Limb (tissue), 2 donors: ENCODE measurements at regions not wholly inside any gene's neighbourhood (a gene's known extent, or its start where the extent isn't known, plus 50 kb on each side); places are given as distances from the start of the nearest gene placed in this dataset.

Source experiments
- DNase-seq, 2 donors: peaks; one replicate each; pipeline ENCODE4 v3.0.0-alpha.2; 2016; ENCODE audit errors: extremely low spot score in 2 of 2

DNA sequence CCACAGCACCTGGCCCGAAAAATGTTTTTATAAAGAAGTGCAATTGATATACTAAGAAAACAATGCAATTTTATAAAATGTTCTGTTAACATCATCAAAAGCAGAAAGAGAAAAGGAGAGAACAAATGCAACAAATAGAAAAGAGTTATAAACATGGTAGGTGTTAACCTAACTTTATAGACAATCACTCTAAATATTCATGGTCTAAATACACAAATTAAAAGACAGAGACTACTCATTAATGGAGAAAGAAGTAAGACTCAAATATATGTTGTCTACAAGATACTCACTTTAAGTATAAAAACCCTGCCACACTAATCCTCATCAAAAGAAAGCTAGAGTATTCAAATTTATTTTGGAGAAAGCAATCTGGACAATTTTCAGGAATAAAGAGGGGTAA, 425.3 kb upstream of the ANKRD30A start:
- DNase-seq, result no peak

DNA sequence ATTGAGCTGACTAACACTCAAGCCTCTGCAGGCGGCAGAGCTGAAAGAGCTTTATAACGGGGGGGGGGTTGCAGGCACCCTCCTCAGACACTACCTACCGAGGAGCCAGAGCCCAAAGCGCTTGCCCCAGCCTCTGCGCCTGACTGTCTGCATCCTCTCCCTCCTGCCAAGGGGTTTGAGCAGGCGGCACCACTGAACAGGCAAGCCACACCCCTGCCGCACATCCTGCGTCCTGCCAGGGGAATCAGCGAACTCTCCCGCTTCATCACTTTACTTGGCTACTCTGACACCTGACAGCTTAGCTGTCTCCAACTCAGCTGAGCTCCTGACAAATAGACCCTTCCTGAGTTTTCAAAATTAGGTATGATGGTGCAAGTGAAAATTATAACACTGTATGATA, 432.6 kb upstream of the ANKRD30A start:
- DNase-seq, result no peak

DNA sequence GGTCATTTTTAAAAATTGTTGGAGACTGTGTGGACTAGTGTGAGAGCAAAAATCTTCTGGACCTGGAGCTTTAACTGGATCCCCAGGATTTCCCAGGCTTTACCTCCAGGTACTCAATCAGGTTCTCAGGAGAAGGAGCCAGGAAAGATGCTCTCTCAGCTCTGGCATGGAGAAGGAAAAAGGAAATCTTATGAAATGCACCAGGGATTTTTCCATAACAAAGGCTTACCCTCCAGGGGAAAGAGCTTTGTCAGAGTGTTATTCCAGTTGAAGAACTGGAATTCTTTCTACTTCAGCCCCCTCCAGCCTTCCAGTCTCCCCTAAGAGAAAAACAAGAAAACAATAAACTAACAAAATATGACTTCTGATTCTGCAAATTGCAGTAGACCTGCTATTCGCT, 436.7 kb upstream of the ANKRD30A start:
- DNase-seq, result no peak

DNA sequence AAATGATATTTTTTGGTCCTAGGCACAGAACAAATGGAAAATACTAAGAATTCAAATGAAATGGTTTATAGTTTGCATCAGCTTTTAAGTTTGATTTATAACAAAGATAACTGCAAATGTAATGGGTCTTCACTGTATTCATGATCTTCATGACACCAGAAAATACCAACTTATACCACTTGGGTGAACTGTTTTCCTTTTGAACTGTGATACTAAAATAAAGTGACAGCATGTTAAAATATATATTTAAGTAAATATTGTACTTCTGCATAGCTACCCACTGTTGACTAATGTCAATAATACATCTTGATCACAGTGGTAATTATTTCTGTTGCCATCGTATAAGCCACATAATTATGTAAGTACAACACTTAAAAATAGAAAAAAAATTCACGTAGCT, 442.0 kb upstream of the ANKRD30A start:
- no peak for DNase-seq

DNA sequence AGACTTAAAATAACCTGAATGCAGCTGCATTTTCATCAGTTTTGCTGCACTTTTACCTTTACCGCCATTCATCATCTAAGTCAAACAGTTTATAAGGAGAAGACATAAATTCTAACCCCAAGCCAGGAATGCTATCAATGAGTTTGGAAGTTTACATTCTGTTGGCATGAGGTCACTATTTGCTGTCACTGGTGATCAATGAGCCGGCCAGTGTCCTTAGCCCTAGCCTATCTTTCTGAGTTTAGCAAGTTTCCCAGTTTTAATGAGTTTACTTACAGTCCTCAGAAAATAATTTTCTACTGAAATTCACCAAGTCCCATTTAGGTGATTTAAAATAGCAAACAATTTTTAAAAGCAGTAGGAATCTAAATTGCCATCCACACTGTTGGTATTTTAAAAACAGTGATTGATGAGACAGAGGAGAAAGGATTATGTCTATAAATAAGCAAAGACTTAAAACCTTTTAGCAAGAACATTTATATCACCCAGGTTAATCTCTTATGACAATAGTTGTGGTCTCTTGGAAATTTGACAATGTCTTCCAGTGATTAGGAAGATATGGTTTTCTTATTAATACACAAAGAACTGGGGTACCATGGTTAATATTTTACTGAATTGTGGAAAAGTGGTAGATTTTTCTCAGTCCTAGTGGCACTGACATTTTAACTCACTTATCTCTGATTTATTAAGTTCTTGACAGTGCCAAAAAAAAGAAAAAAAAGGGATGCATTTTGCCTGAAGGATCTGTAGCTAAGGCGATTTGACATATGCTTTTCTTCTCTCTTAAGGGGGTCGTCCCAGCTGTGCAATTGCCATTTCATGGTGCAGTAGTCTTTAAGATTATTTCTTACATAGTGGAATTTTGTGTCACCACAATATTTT, 443.4 kb upstream of the ANKRD30A start:
- DNase-seq, result no peak

DNA sequence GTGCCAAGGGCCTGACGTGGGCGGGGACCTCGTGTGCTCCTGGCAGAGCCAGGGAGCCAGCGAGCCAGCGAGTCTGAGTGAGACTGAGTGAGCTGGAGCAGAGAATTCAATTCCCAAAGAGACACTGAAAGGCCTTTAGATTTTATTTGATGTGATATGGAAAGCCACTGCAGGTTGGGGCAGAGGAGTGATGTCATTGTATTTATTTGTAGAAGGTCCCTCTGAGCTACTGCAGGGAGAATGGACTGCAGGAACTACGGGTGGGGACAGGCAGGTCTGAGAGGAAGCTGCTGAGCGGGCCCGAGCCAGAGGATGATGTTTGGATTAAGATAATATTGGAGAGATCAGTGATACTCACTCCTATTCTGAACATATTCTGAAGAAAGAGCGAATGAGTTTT, 445.8 kb upstream of the ANKRD30A start:
- no peak for DNase-seq

DNA sequence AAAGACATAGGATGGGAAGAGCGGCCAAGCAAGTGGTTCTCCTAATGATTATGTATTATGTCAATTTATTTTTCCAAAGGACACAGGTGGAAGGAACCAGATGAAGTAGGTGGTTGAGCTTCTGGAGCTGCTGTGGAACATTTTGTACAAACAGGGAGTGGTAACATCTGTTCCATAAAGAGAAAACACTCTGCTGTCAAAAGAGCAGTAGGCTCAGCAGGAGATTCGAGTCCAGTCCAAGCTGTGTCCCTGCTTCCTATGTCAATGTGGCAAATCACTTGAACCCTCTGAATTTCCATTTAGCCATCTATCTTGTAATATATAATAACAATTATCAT, 448.0 kb upstream of the ANKRD30A start:
- no peak for DNase-seq

DNA sequence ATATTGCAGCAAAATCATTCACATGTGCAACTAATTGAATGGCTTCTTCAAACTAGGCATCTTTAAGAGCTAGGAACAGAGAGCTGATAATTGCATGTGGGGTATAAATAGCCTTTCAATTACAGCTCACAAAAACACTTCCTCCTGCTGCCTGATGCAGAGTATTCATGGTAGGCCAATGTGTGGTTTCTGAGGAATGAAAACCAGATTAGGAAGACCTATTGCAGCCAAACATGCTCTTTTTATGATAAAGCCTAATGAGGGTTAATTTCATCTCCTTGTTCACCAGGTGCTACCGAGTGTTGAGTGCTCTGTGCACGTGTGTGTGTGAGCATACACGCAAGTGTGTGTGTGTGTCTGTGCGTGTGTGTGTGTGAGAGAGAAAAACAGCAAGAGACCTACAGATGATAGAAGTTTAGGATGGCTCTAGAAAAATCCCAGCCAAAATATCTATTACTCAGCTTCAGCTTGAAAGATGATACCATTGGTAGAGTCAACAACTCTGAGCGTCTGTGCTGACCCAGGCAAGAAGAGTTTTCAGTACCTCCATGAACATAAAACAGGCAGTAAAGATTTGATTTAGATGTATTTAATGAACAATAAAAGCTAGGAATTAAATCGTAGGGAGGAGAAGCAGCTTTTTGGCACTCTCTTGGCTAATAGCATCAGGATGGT, 448.5 kb upstream of the ANKRD30A start:
- DNase-seq, result no peak

DNA sequence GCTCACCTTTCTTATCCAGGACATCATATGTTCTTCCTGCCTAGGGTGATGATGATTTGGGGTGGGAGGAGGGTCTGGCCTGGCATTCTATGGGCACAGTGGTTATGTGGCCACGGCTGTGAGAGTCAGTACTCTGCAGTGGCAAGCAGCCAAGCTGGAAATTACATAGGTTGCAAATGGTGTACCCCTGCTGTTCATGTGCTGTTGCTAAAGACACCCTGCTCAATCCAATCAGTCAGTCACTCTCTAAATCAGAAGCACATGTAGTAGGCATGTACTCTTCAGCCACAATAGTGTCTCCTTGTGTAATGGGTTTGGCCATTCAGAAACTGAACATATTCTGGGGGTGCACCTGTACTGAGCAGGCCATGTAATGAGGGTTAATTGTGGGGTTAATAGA, 449.1 kb upstream of the ANKRD30A start:
- no peak for DNase-seq

DNA sequence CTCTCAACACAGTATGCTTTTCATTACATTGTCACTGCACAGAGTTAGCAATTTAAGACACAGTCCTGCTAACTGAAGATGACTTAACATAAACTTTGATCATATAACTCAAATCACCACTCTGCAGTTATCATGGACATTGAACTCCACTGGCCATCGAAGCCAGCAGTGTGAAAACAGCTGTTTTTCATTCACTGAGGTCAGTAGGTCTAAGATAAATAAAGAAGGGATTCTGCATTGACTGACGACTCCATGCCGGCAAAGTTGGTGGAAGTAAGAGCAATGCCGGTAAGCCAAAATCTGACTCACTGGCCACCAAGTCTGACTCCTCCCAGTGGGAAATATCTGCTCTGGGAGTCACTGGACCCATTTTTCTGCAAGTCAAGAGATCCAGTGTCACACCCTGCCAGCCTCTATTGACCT, 449.9 kb upstream of the ANKRD30A start:
- no peak for DNase-seq

DNA sequence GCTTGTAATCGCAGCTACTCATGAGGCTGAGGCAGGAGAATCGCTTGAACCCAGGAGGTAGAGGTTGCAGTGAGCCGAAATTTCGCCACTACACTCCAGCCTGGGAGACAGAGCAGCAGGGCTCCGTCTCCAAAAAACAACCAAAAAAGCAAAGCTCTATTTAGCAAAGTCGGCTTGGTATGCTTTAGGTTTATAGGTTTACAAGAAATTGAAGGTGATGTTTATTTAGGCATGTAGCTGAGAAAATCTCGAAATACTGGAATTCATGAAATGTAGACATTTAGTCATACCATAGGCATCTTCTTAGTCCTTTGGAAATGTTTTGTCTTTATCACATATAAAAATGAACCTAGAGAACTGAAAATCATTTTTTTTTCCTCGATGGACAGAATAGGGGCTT, 453.8 kb upstream of the ANKRD30A start:
- no peak for DNase-seq

DNA sequence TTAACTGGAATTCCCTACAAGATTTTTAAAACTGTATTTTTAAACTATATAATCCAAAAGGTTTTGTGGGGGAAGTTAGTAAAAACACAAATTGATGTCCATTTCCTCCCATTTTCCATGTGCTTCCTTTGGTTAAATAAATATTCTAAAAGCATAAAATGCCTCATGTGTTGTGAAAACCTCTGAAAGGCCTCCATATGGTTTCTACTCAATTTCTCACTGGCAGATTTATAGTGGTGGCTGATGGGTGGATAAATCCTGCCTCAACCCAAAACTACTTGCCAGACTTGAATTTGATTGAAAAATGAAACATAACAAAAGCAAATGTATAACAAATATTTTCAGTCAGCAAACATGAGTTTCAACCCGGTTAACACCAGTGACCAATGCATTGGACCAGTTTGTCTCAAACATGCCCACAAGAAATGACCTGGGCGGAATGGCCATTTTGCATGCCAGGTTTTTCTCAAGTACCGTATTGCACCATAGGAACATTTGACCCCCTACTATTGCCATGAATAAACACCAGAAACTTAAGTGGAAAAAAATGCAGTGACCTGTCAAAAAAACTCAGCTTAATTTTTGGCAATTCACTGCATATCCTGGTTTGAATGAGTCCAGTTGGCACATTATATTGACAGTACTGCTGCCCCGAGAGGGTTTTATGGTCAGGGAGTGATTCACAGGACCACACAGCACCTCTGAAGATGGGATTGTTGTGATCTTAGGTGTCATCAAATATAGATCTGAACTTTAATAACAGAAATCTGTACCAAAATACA, 454.6 kb upstream of the ANKRD30A start:
- DNase-seq, result no peak

DNA sequence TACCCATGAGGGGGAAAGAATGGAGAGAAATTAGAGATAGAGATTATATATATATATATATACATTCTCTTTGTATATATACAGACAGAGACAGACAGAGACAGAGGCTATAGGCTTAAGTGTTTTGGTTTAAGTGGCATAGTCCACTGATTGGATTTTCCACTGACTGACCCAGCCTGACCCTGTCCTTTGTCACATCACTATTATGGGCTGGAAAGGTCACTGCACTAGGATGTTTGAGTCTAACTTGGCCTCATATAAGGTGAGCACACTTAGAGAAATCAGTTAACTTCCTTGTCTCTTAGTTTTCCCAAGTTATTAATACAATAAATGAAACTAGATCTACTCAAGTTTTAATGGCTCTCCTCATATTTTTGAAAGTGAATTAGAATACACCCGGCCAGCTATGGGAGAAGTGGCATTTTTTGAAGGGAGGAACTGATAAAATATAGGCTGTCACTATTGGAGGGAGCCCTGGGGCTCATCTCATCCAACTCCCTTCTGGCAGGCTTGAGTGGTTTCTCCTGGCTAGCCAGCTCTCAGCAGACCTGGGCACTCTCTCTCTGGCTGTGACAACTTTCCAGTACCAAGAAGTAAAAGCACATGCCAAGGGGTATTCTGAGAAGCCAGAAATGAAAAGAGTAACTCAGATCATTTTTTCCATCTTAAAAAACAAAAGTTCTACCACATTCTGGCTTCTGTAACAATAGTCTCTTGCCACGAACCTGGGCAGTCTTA, 455.6 kb upstream of the ANKRD30A start:
- DNase-seq, result peak in 1 of 2 donors; percentile 48

DNA sequence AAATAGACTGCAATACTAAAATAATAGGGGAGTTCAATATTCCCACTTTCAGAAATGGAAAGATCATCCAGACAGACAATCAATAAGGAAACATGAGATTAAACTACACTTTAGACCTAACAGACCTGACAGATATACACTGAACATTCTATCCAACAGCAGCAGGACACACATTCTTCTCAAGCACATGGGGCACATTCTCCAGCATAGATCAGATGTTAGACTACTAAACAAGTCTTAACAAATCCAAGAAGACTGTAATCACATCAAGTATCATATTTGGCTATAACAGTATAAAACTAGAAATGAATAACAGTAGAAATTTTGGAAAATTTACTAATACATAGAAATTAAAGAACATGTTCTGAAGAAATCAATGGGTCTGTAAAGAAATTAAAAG, 458.9 kb upstream of the ANKRD30A start:
- DNase-seq, result no peak

DNA sequence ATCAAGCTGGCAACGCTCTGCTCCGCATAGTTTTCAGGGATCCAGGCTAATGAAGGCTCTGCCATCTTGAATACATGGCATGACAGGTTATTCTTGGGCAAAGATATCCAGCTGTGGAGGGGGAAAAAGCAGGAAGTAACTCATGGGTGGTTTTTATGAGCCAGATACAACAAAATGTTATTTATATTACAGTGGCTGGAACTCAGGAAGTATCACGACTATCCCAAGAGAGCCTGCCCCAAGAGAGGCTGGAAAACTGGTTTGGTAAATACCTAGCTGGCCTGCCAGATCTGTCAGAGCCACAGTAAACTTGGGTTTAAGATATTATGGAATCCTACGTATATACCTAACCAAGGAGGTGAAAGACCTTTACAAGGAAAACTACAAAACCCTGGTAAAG, 462.8 kb upstream of the ANKRD30A start:
- DNase-seq, result no peak

DNA sequence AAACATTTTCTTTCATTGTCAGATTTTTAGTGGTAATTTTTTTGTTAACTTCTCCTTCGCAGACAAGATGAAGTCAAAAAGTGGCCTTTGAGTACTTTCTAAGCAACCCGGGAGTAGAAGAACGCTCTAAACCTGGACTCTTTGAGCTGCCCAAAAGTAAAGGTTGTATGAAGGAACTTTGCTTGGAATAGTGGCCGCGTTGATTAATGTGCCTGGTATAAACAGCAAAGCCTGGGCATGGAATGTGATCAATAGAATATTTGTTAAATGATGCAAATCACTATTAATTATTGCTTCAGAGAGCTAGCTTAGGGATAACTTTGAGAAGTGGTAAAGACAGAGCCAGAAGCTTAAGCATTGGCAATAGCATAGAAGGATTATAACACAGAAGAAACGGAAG, 475.1 kb upstream of the ANKRD30A start:
- no peak for DNase-seq

DNA sequence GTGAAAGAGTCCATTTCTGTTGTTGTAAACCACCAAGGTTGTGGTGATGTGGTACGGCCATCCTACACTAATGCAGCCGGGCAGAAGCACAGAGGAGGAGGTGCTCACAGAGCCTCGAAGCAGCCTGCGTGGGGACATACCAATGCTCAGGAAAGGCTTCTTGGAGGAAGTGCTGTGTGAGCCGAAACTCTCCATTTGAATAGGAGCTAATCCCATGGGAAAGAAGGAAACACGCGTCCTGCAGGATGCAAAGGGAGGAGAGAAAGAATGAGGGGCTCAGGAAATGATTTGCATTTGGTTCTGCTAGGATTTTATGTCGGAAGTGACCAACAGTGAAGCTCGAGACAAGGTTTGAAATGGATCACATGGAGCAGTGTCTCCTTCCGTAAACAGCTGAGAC, 477.9 kb upstream of the ANKRD30A start:
- no peak for DNase-seq

DNA sequence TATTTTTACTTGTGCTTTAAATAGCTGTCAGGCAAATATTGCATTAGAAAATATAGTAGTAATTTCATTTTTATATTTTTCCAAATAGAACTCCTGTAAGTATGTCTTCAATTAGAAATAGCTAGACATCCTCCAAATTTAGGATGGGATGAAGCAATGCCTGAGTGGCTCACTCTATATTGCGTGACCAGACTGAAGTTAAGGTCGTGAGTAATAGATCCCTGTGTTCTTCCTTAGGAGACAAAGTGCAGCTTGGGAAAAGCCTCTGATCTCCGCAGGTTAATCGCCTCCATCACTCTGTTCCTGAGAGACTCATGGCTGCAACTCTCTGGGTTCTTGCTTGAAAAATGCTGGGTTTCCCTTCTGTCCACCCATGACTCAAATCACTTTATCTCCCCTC, 484.8 kb upstream of the ANKRD30A start:
- DNase-seq, result no peak

DNA sequence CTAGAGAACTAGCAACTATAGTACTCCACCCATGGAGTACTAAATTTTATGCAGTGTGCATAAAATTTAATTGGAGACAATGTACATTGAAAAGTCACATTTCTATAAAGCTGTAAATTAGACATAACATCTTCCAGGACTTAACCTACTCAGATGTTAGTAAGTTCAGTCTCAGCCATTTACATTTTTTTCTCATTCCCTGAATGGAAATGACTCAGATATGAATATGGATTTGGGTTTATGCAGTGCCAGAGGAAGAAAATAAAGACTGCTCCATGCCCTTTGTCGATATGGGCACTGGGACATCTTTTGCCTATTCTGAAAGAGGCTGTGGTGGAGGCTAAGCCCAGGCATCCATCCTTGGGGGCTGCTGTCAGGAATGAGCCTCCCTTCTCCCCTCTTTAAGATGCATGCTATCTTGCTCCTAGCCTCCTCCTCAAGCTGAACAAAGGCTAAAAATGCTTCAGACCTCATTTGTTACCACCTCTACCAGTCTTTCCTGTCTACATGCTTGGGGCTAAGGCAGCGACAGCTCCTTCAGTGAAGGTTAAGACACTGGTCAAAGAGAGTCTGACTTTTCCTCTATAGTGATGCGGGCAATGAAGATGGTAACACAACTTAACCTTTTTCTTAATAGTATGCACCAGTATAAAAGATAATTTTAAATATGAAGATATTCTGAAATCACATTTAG, 486.8 kb upstream of the ANKRD30A start:
- no peak for DNase-seq

DNA sequence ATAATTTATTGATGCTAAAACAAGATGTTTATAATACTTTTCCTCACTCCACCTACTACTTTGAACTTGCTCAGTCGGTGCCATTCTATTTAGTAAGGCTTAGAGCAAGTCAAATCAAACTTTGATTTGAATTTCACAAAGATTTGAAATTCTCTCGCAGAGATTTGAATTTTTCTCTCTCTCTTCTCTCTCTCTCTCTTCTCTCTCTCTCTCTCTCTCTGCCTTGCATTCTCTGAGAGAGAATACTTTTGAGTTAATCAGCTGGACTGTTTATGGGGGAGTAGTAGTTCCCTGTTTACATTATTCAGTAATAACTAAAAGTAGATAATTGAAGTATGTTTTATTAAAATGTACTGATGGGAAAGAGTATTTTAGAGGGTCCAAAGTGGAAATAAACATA, 488.5 kb upstream of the ANKRD30A start:
- no peak for DNase-seq

DNA sequence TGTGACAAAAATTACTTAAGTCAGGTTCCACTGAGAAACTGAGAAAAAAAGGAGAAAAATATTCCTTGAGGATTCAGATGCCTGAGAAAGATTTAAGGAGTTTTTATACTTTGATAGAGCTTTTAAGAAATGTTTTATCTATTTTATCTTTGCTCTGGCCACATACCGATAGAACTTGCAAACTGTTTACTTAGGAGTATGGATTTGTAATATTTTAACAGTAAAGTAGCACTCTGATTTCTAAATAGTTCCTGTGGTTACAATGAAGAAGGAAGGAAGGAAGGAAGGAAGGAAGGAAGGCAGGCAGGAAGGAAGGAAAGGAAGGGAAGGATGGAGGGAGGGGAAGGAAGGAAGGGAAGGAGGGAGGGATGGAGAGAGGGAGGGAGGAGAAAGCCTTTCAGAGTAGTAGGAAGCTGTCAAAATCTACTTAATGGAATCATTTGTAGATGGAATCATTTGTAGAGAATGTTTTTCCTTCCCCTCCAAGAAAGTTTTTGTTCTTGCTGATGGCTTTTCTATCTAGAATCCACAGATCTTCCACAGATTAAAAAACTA, 489.0 kb upstream of the ANKRD30A start:
- no peak for DNase-seq
